Upper lobe of left lung (tissue), 4 donors: ENCODE measurements at regions not wholly inside any gene's neighbourhood (a gene's known extent, or its start where the extent isn't known, plus 50 kb on each side); places are given as distances from the start of the nearest gene placed in this dataset.

ENCODE experiments used
- CTCF ChIP-seq, 6 experiments: fragments of 450-650 bp in 4 of 6; fragments of 200-600 bp in 2 of 6; sonication (generic) in 2 of 6; IDR thresholded peaks; one replicate each; pipeline ENCODE4 v1.5.1; 2016 to 2019; ENCODE audit warnings: antibody characterized with exemption in 6 of 6
- EP300 ChIP-seq, 4 donors: sonication (generic); formaldehyde crosslinking; IDR thresholded peaks; one replicate each; pipeline ENCODE4 v1.5.1; 2017; ENCODE audit warnings: antibody characterized with exemption in 4 of 4, control low read depth in 2 of 4
- POLR2A ChIP-seq, 4 donors: fragments of 450-650 bp; IDR thresholded peaks; one replicate each; pipeline ENCODE4 v1.5.1; 2016 to 2017; ENCODE audit warnings: antibody characterized with exemption in 4 of 4, mild to moderate bottlenecking in 2 of 4

DNA sequence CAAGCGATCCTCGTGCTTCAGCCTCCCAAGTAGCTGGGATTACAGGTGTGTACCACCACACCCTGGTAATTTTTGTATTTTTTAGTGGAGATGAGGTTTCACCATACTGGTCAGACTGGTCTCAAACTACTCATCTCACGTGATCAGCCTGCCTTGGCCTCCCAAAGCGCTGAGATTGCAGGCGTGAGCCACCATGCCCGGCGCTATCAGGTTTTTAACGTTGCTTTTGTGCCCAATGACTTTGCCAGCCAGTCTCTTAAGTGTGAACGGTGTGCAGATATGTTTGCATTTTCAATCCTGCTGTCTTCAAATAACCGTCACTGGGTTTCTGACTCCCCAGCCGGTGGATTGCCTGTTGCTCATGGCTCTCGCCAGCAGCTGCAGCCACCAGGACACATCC is 201.8 kb upstream of the PPP2R2D start:
- TF ChIP-seq CTCF (IDR thresholded peaks at IDR 0.05) (no peak), EP300 (IDR thresholded peaks at IDR 0.05) (no peak), POLR2A (IDR thresholded peaks at IDR 0.05) (no peak)
